Neural cell (in vitro differentiated cells): ENCODE measurements at regions not wholly inside any gene's neighbourhood (a gene's known extent, or its start where the extent isn't known, plus 50 kb on each side); places are given as distances from the start of the nearest gene placed in this dataset.

Source experiments
- EZH2 ChIP-seq: fragments of 200-600, 300-800 bp; shearing (Covaris generic), sonication (generic); IDR thresholded peaks from 2 replicates; pipeline ENCODE4 v1.6.1; 2014; ENCODE audit warnings: antibody characterized with exemption, low read length, borderline replicate concordance, mild to moderate bottlenecking; ENCODE audit not compliant: insufficient read depth, poor library complexity, severe bottlenecking
- MXI1 ChIP-seq: fragments of 450-650 bp; conservative IDR thresholded peaks from 2 replicates; pipeline ENCODE4 v1.6.1; 2014; ENCODE audit warnings: antibody characterized with exemption, mild to moderate bottlenecking; ENCODE audit not compliant: poor library complexity, severe bottlenecking
- POLR2AphosphoS5 ChIP-seq: IDR thresholded peaks from 2 replicates; pipeline ENCODE4 v1.6.1; 2012
- TAF1 ChIP-seq: IDR thresholded peaks from 2 replicates; pipeline ENCODE4 v1.6.1; 2012; ENCODE audit warnings: low read depth
- TF ChIP-seq, protein P1 (sequence below): fragments of 450-650 bp; IDR thresholded peaks from 2 replicates; pipeline ENCODE4 v1.5.1; 2014; ENCODE audit warnings: antibody characterized with exemption, mild to moderate bottlenecking, moderate library complexity; ENCODE audit not compliant: poor library complexity, severe bottlenecking
- TF ChIP-seq, protein P2 (sequence below): IDR thresholded peaks from 2 replicates; pipeline ENCODE4 v1.6.1; 2012; ENCODE audit warnings: borderline replicate concordance

DNA sequence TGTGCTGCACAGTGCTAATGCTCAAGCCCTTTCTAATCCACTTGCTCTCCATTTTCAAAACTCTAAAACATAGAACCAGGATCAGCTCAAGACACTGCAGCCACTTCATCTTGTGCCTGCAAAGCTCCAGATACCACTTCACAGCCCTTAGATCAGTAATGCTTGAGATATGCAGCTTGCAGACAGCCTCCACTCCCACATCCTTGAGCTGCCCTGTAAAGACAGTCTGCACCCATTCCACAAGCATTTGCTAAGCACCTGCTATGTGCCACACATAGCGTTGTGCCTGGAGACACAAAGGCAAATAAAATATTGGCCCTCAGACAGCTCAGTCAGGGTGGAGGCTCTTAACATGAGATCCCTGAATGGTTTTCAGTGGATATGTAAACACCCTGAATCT, 192.5 kb upstream of the SNX19 start:
- TF ChIP-seq, protein P1, sequence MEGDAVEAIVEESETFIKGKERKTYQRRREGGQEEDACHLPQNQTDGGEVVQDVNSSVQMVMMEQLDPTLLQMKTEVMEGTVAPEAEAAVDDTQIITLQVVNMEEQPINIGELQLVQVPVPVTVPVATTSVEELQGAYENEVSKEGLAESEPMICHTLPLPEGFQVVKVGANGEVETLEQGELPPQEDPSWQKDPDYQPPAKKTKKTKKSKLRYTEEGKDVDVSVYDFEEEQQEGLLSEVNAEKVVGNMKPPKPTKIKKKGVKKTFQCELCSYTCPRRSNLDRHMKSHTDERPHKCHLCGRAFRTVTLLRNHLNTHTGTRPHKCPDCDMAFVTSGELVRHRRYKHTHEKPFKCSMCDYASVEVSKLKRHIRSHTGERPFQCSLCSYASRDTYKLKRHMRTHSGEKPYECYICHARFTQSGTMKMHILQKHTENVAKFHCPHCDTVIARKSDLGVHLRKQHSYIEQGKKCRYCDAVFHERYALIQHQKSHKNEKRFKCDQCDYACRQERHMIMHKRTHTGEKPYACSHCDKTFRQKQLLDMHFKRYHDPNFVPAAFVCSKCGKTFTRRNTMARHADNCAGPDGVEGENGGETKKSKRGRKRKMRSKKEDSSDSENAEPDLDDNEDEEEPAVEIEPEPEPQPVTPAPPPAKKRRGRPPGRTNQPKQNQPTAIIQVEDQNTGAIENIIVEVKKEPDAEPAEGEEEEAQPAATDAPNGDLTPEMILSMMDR: no peak
- TF ChIP-seq EZH2 (no peak), MXI1 (no peak), POLR2AphosphoS5 (no peak), TAF1 (no peak)
- TF ChIP-seq, protein P2, sequence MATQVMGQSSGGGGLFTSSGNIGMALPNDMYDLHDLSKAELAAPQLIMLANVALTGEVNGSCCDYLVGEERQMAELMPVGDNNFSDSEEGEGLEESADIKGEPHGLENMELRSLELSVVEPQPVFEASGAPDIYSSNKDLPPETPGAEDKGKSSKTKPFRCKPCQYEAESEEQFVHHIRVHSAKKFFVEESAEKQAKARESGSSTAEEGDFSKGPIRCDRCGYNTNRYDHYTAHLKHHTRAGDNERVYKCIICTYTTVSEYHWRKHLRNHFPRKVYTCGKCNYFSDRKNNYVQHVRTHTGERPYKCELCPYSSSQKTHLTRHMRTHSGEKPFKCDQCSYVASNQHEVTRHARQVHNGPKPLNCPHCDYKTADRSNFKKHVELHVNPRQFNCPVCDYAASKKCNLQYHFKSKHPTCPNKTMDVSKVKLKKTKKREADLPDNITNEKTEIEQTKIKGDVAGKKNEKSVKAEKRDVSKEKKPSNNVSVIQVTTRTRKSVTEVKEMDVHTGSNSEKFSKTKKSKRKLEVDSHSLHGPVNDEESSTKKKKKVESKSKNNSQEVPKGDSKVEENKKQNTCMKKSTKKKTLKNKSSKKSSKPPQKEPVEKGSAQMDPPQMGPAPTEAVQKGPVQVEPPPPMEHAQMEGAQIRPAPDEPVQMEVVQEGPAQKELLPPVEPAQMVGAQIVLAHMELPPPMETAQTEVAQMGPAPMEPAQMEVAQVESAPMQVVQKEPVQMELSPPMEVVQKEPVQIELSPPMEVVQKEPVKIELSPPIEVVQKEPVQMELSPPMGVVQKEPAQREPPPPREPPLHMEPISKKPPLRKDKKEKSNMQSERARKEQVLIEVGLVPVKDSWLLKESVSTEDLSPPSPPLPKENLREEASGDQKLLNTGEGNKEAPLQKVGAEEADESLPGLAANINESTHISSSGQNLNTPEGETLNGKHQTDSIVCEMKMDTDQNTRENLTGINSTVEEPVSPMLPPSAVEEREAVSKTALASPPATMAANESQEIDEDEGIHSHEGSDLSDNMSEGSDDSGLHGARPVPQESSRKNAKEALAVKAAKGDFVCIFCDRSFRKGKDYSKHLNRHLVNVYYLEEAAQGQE: no peak
